IMR-90 (cell line): ENCODE measurements at regions not wholly inside any gene's neighbourhood (a gene's known extent, or its start where the extent isn't known, plus 50 kb on each side); places are given as distances from the start of the nearest gene placed in this dataset.

ENCODE experiments used
- ATAC-seq: fragments of 200-7000 bp; cut with Tn5 transposase; 2 replicates; pipeline ENCODE4 v1.9.1; 2020; ENCODE audit warnings: low read depth, mild to moderate bottlenecking, moderate library complexity
- BruUV-seq: library from RNA; stranded (reverse); fragments of 400-500 nt; replicated peaks from 2 replicates; lab custom pipeline; 2021; lab: Mats Ljungman, UMichigan
- CTCF ChIA-PET: fragments of 300-600 bp; formaldehyde crosslinking; extraction: SDS; loops from one replicate; lab custom pipeline; 2021; ENCODE audit warnings: antibody characterized with exemption; lab: Yijun Ruan, JAX
- POLR2A ChIA-PET: fragments of 300-600 bp; sonication (Branson Sonifier 250); formaldehyde crosslinking; loops from one replicate; lab custom pipeline; 2022; ENCODE audit warnings: antibody characterized with exemption; ENCODE audit not compliant: unreplicated experiment; lab: Charles Lee
- DNase-seq: peaks from one replicate; pipeline ENCODE4 v3.0.0; 2013
- H2AFZ ChIP-seq: replicated peaks from 2 replicates; pipeline ENCODE3; 2013; ENCODE audit warnings: low read length, mild to moderate bottlenecking; ENCODE audit not compliant: poor library complexity
- H2AK5ac ChIP-seq: 2 replicates; pipeline ENCODE4 v1.6.1; 2013; ENCODE audit warnings: low read depth, low read length, inconsistent platforms
- H2AK9ac ChIP-seq: replicated peaks from 2 replicates; pipeline ENCODE3; 2013; ENCODE audit warnings: mild to moderate bottlenecking, low read depth, low read length, moderate library complexity; ENCODE audit not compliant: poor library complexity
- H2BK120ac ChIP-seq: 2 replicates; pipeline ENCODE4 v1.6.1; 2013; ENCODE audit warnings: low read depth, low read length, inconsistent platforms
- H2BK15ac ChIP-seq: 3 replicates; pipeline ENCODE4 v1.6.1; 2013; ENCODE audit warnings: low read depth, low read length, inconsistent platforms
- H2BK20ac ChIP-seq: 2 replicates; pipeline ENCODE4 v1.6.1; 2013; ENCODE audit warnings: low read depth, mild to moderate bottlenecking, inconsistent platforms, low read length, moderate library complexity
- H2BK5ac ChIP-seq: 2 replicates; pipeline ENCODE4 v1.6.1; 2013; ENCODE audit warnings: mild to moderate bottlenecking, low read depth, low read length, inconsistent platforms; ENCODE audit not compliant: poor library complexity, severe bottlenecking
- H3K14ac ChIP-seq: replicated peaks from 2 replicates; pipeline ENCODE4 v1.6.1; 2013; ENCODE audit warnings: low read depth, low read length, inconsistent platforms
- H3K18ac ChIP-seq: 2 replicates; pipeline ENCODE4 v1.6.1; 2013; ENCODE audit warnings: low read depth, low read length, control low read depth
- H3K23ac ChIP-seq: 2 replicates; pipeline ENCODE4 v1.6.1; 2013; ENCODE audit warnings: low read depth, low read length, inconsistent platforms
- H3K27ac ChIP-seq: 2 replicates; pipeline ENCODE4 v1.5.1; 2013; ENCODE audit warnings: mild to moderate bottlenecking, control low read depth, low read length; ENCODE audit not compliant: insufficient read depth
- H3K27me3 ChIP-seq: 2 replicates; pipeline ENCODE4 v1.6.1; 2013; ENCODE audit warnings: low read length; ENCODE audit not compliant: control insufficient read depth, insufficient read depth
- H3K36me3 ChIP-seq: 2 replicates; pipeline ENCODE4 v1.6.1; 2013; ENCODE audit warnings: low read length, mixed read lengths; ENCODE audit not compliant: control insufficient read depth, insufficient read depth
- H3K4ac ChIP-seq: 2 replicates; pipeline ENCODE4 v1.6.1; 2013; ENCODE audit warnings: low read depth, low read length, inconsistent platforms
- H3K4me1 ChIP-seq: 2 replicates; pipeline ENCODE4 v1.6.1; 2013; ENCODE audit warnings: low read length, mixed read lengths; ENCODE audit not compliant: control insufficient read depth, insufficient read depth
- H3K4me2 ChIP-seq: 2 replicates; pipeline ENCODE4 v1.6.1; 2013; ENCODE audit warnings: low read depth, mild to moderate bottlenecking, control low read depth, low read length, moderate library complexity
- H3K4me3 ChIP-seq: 2 replicates; pipeline ENCODE4 v1.5.1; 2013; ENCODE audit warnings: low read depth, mild to moderate bottlenecking, control low read depth, low read length, moderate library complexity; ENCODE audit not compliant: insufficient read depth
- H3K56ac ChIP-seq: 2 replicates; pipeline ENCODE4 v1.6.1; 2013; ENCODE audit warnings: low read length, inconsistent platforms; ENCODE audit not compliant: insufficient read depth; ENCODE audit errors: extremely low read depth
- H3K79me1 ChIP-seq, 2 experiments: 2 replicates each; pipeline ENCODE4 v1.6.1; 2013; ENCODE audit warnings: low read length in 2 of 2, inconsistent platforms in 1 of 2, low read depth in 1 of 2
- H3K9ac ChIP-seq: 2 replicates; pipeline ENCODE4 v1.6.1; 2013; ENCODE audit warnings: low read depth, low read length, control low read depth
- H3K9me1 ChIP-seq: 2 replicates; pipeline ENCODE4 v1.6.1; 2013; ENCODE audit warnings: low read length, inconsistent platforms; ENCODE audit not compliant: insufficient read depth
- H3K9me3 ChIP-seq: 2 replicates; pipeline ENCODE4 v1.6.1; 2013; ENCODE audit warnings: low read length; ENCODE audit not compliant: control insufficient read depth, insufficient read depth
- H4K20me1 ChIP-seq: 2 replicates; pipeline ENCODE4 v1.6.1; 2013; ENCODE audit warnings: low read length, inconsistent platforms; ENCODE audit not compliant: insufficient read depth
- H4K5ac ChIP-seq: 2 replicates; pipeline ENCODE4 v1.6.1; 2013; ENCODE audit warnings: mild to moderate bottlenecking, low read depth, low read length, control low read depth
- H4K8ac ChIP-seq, 2 experiments: 2 replicates each; pipeline ENCODE4 v1.6.1; 2013; ENCODE audit warnings: low read depth in 2 of 2, low read length in 2 of 2, control low read depth in 1 of 2, inconsistent platforms in 1 of 2
- H4K91ac ChIP-seq: 2 replicates; pipeline ENCODE4 v1.6.1; 2013; ENCODE audit warnings: low read depth, low read length, inconsistent platforms; ENCODE audit not compliant: insufficient read depth
- BHLHE40 ChIP-seq: fragments of 150-350 bp; IDR thresholded peaks from 2 replicates; pipeline ENCODE4 v1.6.1; 2016; ENCODE audit warnings: mild to moderate bottlenecking, low read depth, low read length
- CEBPB ChIP-seq: IDR thresholded peaks from 2 replicates; pipeline ENCODE4 v1.6.1; 2012; ENCODE audit warnings: low read depth, low read length, improper control_type of control experiment
- CHD1 ChIP-seq: IDR thresholded peaks from 2 replicates; pipeline ENCODE4 v1.6.1; 2012; ENCODE audit warnings: low read depth, low read length, improper control_type of control experiment
- FOS ChIP-seq: fragments of 150-350 bp; IDR thresholded peaks from 2 replicates; pipeline ENCODE4 v1.6.1; 2016; ENCODE audit warnings: low read depth, low read length
- MAFK ChIP-seq: IDR thresholded peaks from 2 replicates; pipeline ENCODE4 v1.6.1; 2012; ENCODE audit warnings: low read depth, low read length, improper control_type of control experiment
- MAZ ChIP-seq: IDR thresholded peaks from 2 replicates; pipeline ENCODE4 v1.6.1; 2012; ENCODE audit warnings: low read depth, mild to moderate bottlenecking, low read length, improper control_type of control experiment, moderate library complexity, borderline replicate concordance
- MXI1 ChIP-seq: IDR thresholded peaks from 2 replicates; pipeline ENCODE4 v1.6.1; 2012; ENCODE audit warnings: low read depth, mild to moderate bottlenecking, low read length, moderate library complexity, borderline replicate concordance
- RCOR1 ChIP-seq: IDR thresholded peaks from 2 replicates; pipeline ENCODE4 v1.6.1; 2012; ENCODE audit warnings: mild to moderate bottlenecking, low read length, improper control_type of control experiment; ENCODE audit not compliant: insufficient replicate concordance
- RFX5 ChIP-seq: IDR thresholded peaks from 2 replicates; pipeline ENCODE4 v1.8.0; 2012; ENCODE audit warnings: low read depth, mild to moderate bottlenecking, low read length, moderate library complexity
- WGBS, 2 experiments: methylation state at CpG; one replicate each; pipeline versions ENCODE4 v1.1.5 to v1.1.7; 2013; ENCODE audit warnings: missing lambda C conversion rate in 2 of 2; ENCODE audit not compliant: insufficient read length in 1 of 2; ENCODE audit errors: extremely low coverage in 2 of 2; 5-methylcytosine and 5-hydroxymethylcytosine counted together
- dilution Hi-C: fragments of 300-500 bp; cut with HindIII; formaldehyde crosslinking; loops from one replicate; pipeline ENCODE4 v1.14.3; 2018; ENCODE audit warnings: low sequenced_read_pairs; ENCODE audit not compliant: unreplicated experiment
- in situ Hi-C: fragments of 300-500 bp; cut with MboI; formaldehyde crosslinking; loops from 3 replicates; pipeline ENCODE4 v1.14.3; 2019; ENCODE audit warnings: low sequenced_read_pairs, inconsistent platforms, mixed read lengths
- intact Hi-C: fragments of 100-400 bp; cut with micrococcal nuclease; formaldehyde crosslinking; loops from 2 replicates; pipeline ENCODE4 v1.10.0; 2022
- TF ChIP-seq, protein P1 (sequence below): fragments of 150-350 bp; IDR thresholded peaks from 2 replicates; pipeline ENCODE4 v1.6.1; 2017; ENCODE audit warnings: mild to moderate bottlenecking, antibody characterized with exemption, low read length, low read depth
- TF ChIP-seq, protein P2 (sequence below): fragments of 150-350 bp; IDR thresholded peaks from 2 replicates; pipeline ENCODE4 v1.6.1; 2016; ENCODE audit warnings: low read depth, mild to moderate bottlenecking, low read length, moderate library complexity, borderline replicate concordance

DNA sequence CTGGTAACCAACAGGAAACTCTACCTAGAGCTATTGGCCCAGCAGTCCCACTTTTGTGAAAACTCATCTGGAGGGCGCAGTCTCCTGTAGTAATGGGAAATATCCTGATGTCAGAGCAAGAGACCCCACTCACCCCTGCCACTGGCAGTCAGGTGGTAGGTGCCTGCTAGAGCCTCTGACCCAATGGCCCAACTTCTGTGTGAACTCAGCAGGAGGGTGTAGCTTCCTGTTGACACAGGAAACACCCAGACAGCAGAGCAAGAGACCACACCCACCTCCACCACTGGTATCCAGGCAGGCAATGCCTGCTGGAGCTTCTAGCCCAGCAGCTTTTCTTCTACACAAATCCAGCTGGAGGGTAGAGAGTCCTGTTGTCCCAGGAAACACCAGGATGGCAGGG, 1176.8 kb upstream of the PRR20A start:
- no peak overlapping the region for H4K5ac ChIP-seq
- POLR2A ChIA-PET: no interaction called here
- no peaks in the 10 kb centered on the region for H4K20me1 ChIP-seq
- H2AK5ac ChIP-seq: no peak overlapping the region
- H3K4me3 ChIP-seq: no peak overlapping the region
- no peak overlapping the region for H3K27ac ChIP-seq
- no peak overlapping the region for H2AK9ac ChIP-seq
- no peak overlapping the region for H3K9ac ChIP-seq
- no peaks in the 10 kb centered on the region for H3K36me3 ChIP-seq
- no peaks in the 10 kb centered on the region for H3K9me1 ChIP-seq
- no peak overlapping the region for H3K4me2 ChIP-seq
- in situ Hi-C loops: no loop called here
- H4K91ac ChIP-seq: no peak overlapping the region
- H2BK120ac ChIP-seq: no peak overlapping the region
- no peak overlapping the region for H3K18ac ChIP-seq
- no peak for TF ChIP-seq BHLHE40
- TF ChIP-seq MAZ: no peak
- TF ChIP-seq, protein P1, sequence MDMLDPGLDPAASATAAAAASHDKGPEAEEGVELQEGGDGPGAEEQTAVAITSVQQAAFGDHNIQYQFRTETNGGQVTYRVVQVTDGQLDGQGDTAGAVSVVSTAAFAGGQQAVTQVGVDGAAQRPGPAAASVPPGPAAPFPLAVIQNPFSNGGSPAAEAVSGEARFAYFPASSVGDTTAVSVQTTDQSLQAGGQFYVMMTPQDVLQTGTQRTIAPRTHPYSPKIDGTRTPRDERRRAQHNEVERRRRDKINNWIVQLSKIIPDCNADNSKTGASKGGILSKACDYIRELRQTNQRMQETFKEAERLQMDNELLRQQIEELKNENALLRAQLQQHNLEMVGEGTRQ: no peak
- TF ChIP-seq CEBPB: no peak
- TF ChIP-seq RFX5: no peak
- no peak for TF ChIP-seq RCOR1
- no peak for TF ChIP-seq MXI1
- TF ChIP-seq FOS: no peak
- TF ChIP-seq, protein P2, sequence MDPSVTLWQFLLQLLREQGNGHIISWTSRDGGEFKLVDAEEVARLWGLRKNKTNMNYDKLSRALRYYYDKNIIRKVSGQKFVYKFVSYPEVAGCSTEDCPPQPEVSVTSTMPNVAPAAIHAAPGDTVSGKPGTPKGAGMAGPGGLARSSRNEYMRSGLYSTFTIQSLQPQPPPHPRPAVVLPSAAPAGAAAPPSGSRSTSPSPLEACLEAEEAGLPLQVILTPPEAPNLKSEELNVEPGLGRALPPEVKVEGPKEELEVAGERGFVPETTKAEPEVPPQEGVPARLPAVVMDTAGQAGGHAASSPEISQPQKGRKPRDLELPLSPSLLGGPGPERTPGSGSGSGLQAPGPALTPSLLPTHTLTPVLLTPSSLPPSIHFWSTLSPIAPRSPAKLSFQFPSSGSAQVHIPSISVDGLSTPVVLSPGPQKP: no peak
- TF ChIP-seq CHD1: no peak
- no peak for TF ChIP-seq MAFK
- H2BK15ac ChIP-seq: no peak overlapping the region
- H2BK5ac ChIP-seq: no peak overlapping the region
- no peak overlapping the region for H2AFZ ChIP-seq
- DNase-seq (no peak), ATAC-seq (no peak)
- dilution Hi-C loops: no loop called here
- no peak overlapping the region for H3K56ac ChIP-seq
- no CpG with 5 or more reads among the region's 1 CpG for WGBS, 2 experiments
- H2BK20ac ChIP-seq: no peak overlapping the region
- BruUV-seq: no TSS peak
- H3K79me1 ChIP-seq: no peaks in the 10 kb centered on the region
- no peak overlapping the region for H3K23ac ChIP-seq
- CTCF ChIA-PET: no interaction called here
- H3K4ac ChIP-seq: no peak overlapping the region
- peaks cover 11% of the 10 kb centered on the region for H3K9me3 ChIP-seq
- intact Hi-C loops: no loop called here
- no peak overlapping the region for H4K8ac ChIP-seq
- no peaks in the 10 kb centered on the region for H3K4me1 ChIP-seq
- no peak overlapping the region for H3K14ac ChIP-seq
- no peaks in the 10 kb centered on the region for H3K27me3 ChIP-seq
